ENCODE measurements at regions not wholly inside any gene's neighbourhood (a gene's known extent, or its start where the extent isn't known, plus 50 kb on each side); places are given as distances from the start of the nearest gene placed in this dataset.

DNA sequence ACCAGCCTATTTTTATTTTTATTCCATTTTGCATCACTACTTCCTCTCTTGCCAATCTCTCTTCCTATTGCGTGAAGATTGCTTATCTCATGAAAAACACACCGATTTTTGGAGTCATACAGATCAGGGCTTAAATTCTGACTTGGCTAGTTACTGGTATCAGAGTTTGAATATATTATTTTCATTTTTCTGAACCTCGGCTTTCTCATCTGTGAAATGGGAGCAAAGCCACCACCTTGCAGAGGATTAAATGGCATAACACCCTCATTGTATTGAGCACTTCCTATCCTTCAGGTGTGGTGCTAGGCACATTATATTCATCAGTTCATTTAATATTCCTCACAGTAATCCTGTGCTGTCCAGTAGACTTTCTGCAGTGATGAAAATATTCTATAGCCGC is 208.8 kb downstream of the HAPSTR1 start:
- TF ChIP-seq, protein P1, sequence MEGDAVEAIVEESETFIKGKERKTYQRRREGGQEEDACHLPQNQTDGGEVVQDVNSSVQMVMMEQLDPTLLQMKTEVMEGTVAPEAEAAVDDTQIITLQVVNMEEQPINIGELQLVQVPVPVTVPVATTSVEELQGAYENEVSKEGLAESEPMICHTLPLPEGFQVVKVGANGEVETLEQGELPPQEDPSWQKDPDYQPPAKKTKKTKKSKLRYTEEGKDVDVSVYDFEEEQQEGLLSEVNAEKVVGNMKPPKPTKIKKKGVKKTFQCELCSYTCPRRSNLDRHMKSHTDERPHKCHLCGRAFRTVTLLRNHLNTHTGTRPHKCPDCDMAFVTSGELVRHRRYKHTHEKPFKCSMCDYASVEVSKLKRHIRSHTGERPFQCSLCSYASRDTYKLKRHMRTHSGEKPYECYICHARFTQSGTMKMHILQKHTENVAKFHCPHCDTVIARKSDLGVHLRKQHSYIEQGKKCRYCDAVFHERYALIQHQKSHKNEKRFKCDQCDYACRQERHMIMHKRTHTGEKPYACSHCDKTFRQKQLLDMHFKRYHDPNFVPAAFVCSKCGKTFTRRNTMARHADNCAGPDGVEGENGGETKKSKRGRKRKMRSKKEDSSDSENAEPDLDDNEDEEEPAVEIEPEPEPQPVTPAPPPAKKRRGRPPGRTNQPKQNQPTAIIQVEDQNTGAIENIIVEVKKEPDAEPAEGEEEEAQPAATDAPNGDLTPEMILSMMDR (IDR thresholded peaks at IDR 0.05; ENCODE audit: low read depth, low read length, missing control alignments): no peak
- H3K4me3 ChIP-seq (replicated peaks; ENCODE audit: low read depth, low read length): no peak overlapping the region
- DNase-seq (ENCODE audit: extremely low read depth, low read depth): no peak

DNA sequence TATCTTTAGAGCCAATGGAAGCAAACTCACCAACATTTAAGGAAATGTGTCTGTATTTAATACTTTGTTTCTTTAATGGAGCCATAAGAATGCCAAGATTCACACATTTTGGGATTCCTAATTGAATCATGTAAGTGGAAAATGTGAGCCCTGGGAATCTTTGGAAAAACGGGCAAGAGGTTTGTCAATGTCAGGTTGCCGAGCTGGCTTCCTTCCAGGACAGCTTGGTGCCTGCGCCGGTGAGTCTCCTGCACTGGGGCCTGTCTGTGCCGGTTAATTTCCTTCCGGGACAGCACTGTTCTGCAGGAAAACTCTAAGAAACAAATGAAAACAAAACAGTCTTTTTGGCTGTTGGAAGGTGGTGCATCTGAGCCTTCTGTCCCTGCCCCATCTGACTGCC is 210.6 kb downstream of the HAPSTR1 start:
- no peak overlapping the region for H3K4me3 ChIP-seq (replicated peaks; ENCODE audit: low read depth, low read length)
- DNase-seq (ENCODE audit: extremely low read depth, low read depth): no peak
- TF ChIP-seq, protein P1 (IDR thresholded peaks at IDR 0.05; ENCODE audit: low read depth, low read length, missing control alignments): no peak

DNA sequence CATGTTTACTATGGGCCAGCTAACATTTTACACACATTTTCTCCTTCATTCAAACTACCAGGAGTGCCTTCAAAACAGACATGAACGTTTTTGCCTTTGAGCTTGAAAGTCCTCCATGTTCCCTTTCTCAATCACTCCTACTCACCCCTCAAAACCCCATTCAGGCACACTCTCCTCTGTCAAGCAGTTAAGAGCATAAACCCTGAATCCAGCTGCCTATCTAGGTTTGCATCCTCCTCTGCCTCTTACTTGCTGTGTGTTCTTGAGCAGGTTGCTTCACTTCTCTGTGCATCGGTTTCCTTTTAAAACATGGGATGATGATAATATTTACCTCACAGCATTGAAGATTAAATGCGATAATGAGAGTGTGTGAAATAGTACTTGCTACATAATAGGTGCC is 215.3 kb downstream of the HAPSTR1 start:
- H3K4me3 ChIP-seq (replicated peaks; ENCODE audit: low read depth, low read length): no peak overlapping the region
- TF ChIP-seq, protein P1 (IDR thresholded peaks at IDR 0.05; ENCODE audit: low read depth, low read length, missing control alignments): no peak

DNA sequence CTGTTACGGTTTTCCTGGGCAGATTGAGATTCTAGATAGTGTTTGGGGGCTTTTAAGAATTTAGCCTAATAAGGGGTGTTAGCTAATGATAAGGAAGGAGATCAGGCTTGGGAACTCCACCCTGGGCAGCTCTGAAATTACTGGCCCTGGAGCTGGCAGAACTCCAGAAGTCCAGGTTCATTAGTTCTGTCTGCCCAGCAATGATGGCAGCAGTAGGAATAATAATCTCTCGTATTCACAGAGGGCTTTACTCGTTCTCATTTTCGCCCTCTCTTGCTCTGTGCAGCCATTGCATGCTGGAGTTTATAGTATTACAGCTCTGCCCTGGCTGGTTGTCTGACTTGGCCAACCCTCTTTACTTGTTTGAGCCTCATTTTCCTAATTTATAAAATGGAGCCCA is 216.0 kb downstream of the HAPSTR1 start:
- no peak overlapping the region for H3K4me3 ChIP-seq (replicated peaks; ENCODE audit: low read depth, low read length)
- no peak for DNase-seq (ENCODE audit: extremely low read depth, low read depth)
- TF ChIP-seq, protein P1 (IDR thresholded peaks at IDR 0.05; ENCODE audit: low read depth, low read length, missing control alignments): no peak

More for the DNA sequence above, 215.3 kb downstream of the HAPSTR1 start:
- DNase-seq (ENCODE audit: extremely low read depth, low read depth): no peak

DNA sequence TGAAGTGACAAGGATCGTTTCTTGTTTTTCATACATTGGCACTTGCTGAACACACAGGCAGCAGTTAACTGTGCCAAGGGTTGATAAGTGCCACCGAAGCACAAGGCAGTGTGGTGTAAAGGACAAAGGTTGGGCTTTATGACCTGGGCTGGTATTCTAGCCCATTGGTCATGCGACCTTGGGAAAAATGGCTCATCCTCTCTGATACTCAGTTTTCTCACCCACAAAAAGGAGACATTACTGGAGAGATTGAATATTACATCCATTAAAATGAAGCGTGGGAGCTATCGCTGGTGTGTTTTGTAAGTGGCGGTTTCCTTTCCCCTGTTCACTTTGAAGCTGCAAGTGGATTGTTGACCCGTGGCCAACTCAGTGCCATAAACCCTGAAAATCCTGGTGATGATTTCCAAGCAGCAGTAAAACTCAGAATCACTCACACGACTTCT is 216.9 kb downstream of the HAPSTR1 start:
- no peak for DNase-seq (ENCODE audit: extremely low read depth, low read depth)
- TF ChIP-seq, protein P1 (IDR thresholded peaks at IDR 0.05; ENCODE audit: low read depth, low read length, missing control alignments): no peak

DNA sequence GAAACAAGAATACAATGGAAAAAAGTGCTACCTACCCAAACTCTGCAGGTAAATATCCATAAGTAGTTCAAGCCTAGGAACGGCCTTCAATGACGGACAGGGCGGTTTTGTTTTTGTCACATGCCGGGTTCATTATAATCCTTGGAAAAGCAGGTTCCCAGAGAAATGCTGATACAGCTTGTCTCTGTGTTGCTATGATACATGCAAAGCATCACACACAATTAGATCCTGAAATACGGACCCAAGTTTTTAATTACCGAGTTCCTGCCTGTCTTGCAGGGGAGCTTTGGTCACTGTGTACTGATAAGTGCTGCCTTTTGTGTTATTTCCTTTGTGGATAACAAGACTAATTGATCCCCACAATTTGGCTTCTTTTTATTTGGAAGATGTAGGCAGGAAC is 217.4 kb downstream of the HAPSTR1 start:
- H3K4me3 ChIP-seq (replicated peaks; ENCODE audit: low read depth, low read length): no peak overlapping the region
- no peak for DNase-seq (ENCODE audit: extremely low read depth, low read depth)
- TF ChIP-seq, protein P1 (IDR thresholded peaks at IDR 0.05; ENCODE audit: low read depth, low read length, missing control alignments): no peak

More for the DNA sequence above, 216.9 kb downstream of the HAPSTR1 start:
- H3K4me3 ChIP-seq (replicated peaks; ENCODE audit: low read depth, low read length): no peak overlapping the region

DNA sequence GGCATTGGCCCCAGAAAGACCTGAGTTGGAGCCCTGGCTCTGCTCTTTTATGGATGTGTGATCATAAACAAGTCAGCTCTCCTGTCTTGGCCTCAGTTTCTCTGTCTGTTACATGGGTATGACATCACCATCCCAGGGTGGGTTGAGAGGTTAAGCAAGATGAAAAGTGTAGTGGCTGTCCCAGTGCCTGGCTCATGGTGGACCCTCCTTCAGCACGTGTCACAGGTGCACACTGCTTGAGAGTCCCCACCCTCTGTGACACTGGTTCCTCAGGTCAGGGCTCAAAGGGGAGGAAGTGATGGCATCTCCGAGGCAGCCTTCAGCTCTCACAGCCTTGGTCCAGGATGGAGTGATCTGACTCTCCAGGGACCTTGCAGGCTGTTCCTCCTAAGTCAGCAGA is 218.4 kb downstream of the HAPSTR1 start:
- TF ChIP-seq, protein P1 (IDR thresholded peaks at IDR 0.05; ENCODE audit: low read depth, low read length, missing control alignments): no peak
- no peak overlapping the region for H3K4me3 ChIP-seq (replicated peaks; ENCODE audit: low read depth, low read length)
- no peak for DNase-seq (ENCODE audit: extremely low read depth, low read depth)
